Activated CD8-positive, alpha-beta memory T cell treated with anti-CD3 and anti-CD28 coated beads, Interleukin-2, amount 50 U/mL, for 48 hours (primary cell): ENCODE measurements at regions not wholly inside any gene's neighbourhood (a gene's known extent, or its start where the extent isn't known, plus 50 kb on each side); places are given as distances from the start of the nearest gene placed in this dataset.
"Not testable (repeated sequence)": the region's sequence is repeated elsewhere in the genome, so short reads cannot be mapped to it uniquely, and the experiment has no call there.

ENCODE experiments used
- DNase-seq: peaks from one replicate; pipeline ENCODE4 v3.0.0-alpha.2; 2020

GRCh38 chr2:122022531-122022930 lies 267.1 kb downstream of the TSN start:
- DNase-seq, result no peak

GRCh38 chr2:122023059-122023864 lies 267.8 kb downstream of the TSN start:
- no peak for DNase-seq

DNA sequence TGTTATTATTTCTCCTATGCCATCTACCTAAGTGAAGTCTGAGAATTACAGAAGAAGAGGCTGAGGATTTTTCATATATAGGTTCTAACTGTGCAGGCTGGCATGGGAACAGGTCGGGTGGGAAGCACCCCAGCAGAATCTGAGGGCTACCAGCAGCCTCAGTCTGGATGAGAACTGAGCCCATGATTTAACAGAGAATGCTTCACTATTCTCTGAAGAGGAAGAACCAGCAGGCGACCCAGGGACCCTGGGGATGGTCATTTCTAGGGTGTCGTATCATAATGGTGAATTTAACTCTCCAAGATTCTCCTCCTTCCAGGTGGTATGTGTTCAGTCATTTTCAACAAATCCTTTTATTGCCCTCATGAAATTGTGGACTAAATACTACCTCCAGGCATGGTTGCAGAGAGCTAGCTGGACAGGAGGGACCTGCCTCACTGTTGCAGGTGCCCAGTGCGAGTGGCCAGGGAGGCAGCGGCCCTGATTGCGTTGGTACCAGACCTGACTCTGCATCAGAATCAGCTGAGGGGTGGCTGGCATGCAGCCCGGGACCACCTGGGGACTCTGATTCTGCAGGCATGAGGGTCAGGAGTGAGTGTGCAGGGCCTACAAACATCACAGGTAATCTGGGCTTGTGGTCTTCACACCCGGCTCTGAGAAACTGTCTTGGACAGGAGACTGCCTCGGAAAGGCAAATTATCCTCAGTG lies 272.2 kb downstream of the TSN start:
- no peak for DNase-seq

DNA sequence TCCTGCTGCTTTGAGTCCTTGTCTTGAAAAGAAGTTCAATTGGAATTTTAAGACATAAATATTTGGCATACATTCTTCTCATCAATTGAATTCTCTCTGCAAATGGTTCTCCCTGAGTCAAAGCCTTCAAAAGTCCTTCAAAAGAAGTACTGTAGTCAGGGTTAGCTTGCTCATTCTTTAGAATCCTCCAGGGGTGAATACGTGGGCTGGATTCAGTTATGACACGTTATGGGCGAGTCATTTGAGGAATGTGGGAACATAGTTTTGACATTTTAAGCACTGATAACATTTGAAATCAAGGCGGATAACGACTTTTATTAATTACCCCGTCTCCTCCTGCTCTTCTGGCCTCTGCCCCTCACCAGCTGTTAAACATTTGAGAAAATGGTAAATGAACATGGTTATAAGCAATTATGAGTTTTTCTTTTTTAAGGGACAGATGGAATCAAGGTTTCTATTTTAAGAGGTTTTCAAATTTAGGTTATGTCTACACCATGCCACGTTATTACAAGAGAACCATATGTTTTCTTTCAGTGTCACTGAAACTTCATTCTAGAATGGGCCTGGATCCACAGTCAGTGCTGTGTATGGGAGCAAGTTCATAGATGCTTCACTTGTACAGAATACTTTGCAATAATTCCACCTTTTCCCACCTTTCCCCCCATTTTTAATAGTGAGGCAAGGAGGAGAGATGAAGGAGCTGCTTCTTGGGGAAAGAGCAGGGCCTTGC lies 273.1 kb downstream of the TSN start:
- DNase-seq, result no peak

DNA sequence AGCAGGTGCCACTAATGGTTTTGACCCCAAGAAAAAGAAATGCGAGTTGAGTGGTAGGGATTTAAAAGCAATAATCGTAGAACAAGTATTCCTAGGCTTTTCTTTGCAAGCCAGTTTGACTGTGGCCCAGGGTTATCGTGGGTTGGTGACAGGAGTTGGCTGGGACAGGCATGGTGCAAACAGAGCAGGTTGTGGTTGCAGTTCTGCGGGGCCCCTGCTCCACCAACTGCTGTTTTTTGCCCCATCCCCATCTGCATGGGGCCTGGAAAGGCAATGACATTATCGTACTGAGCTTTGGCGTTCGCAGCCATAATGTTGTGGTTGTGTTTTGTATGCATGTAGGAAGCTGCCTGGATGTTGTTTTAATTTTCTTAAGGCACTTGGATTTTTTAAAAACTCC lies 274.0 kb downstream of the TSN start:
- DNase-seq, result no peak

DNA sequence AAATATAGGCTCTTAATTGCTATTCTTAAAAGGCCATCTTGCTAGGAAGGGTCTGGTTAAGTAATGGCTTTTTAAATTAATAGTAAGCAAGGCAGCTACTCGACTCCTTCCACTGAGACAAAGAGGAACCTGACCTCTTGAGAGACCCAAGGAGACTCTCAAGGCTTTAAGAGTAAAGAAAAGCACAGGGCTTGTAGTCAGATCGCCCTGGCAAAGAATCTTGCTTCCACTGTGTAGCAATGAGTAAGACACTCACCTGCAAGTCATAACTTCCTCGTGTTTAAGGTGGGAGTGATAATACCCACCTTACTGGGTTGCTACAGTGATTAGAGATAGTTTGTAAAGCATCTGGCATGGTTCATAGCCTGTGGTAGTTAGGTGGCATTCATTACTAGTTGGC lies 274.5 kb downstream of the TSN start:
- no peak for DNase-seq

DNA sequence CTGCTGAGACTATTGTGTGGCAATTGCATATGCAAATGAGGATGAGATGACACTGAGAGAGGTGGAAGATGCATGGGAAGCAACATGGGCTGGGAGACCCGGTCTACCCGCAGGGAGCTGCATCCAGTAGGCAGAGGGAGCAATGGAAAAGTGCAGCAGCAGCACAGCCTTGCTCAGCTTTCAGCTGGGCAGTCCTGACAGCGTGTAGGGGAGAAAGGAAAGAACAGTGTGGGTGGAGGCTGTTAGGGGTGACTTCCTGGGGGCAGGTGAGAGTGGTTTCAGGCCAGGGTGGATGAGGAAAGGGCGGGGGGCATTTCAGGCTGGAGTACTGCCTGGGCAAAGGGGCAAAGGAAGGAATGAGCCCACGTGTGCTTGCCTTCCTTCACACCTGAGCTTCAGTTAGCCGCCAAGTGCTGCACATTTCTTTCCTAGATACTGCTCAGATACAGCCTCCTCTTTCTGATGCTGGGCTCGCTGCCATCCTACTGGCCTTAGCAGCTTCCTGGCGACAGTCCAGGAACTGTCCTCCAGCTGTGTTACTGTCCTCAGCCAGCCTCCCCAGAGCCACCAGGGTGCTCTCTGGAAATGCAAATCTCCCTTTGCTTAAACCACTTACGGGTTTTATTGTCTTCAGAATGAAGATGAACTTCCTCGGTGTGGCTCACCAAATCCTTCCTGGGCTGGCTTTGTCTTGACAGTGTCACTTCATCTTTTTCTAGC lies 276.3 kb downstream of the TSN start:
- DNase-seq, result no peak

DNA sequence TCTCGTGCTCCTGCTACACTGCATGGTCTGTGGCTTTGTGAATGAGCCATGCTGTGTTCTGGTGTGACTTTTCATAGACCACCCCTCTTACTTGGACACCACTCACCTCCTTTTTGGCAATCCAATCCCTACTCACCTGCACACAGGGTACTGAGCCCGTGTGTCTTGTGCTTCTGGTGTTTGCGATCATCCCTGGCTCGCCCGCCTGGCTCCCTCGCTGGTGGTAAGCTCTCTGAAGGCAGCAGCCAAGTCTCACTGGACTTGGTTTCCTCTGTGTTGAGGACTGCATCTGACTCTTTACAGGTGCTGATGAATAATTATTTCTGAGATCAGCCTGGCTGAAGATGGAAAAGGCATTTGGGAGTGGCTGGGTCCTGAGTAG lies 276.8 kb downstream of the TSN start:
- no peak for DNase-seq

DNA sequence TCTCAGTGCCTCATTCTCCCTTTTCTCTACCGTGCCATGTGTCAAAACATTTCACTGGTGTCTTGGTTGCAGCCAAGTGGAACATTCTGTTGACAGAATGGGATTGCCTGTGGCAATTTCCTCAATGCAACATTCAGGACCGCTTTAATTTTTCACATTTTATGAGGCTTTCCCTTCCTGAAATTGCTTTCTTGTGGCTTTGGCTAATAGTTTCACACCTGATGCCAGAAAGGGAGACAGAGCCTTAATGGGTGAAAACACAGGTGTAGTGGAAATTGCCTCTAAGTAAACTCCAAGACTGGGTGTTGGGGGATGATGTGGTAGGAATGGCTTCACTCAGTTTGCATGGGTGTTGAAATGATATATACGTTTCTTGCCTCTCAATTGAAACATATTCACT lies 278.3 kb downstream of the TSN start:
- no peak for DNase-seq

DNA sequence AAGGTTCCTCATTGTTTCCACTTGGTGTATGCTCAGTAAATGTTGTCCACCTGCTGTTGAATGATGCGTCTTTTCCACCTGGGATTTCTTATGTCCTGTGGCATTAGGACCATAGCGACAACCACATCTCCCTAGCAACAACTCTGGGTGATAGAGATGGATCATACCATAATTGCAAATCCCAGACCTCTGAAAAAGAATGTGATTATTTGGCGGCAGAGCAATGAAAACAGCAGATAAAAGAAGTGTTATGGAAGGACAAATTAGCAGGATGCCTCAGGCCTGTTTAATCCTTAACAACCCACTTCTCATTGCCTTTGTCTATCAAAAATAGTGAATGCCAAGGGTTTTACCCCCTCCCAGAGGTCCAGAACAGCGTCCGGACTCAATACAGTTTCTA lies 278.9 kb downstream of the TSN start:
- DNase-seq, result no peak

DNA sequence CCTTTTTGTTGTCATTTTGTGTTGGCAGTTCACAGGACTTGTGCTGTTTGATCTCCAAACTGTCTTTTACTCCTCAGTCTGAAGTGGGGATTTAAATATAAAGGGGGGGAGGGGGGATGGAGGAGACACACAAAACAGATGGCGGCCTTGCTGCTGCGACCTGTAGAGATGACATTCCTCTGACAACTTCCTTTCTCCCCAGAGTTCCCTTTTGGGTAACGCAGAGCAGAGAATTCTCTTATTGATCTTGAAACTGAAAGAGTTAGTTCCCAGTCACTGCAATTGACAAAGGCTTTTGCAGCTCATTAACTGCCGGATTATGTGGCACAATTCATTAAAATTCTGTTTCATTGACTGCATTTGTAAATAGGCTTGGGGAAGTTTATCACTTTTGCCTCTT lies 279.3 kb downstream of the TSN start:
- DNase-seq, result no peak

- DNase-seq, result not testable (repeated sequence)
Observed at GRCh38 chr2:122038816-122039215, 283.4 kb downstream of the TSN start.

- no peak for DNase-seq
Observed at GRCh38 chr2:122041455-122041854, 286.0 kb downstream of the TSN start.

- DNase-seq, result not testable (repeated sequence)
Observed at GRCh38 chr2:122051659-122052058, 296.2 kb downstream of the TSN start.

- DNase-seq, result no peak
Observed at GRCh38 chr2:122055521-122055931, 300.1 kb downstream of the TSN start.

DNA sequence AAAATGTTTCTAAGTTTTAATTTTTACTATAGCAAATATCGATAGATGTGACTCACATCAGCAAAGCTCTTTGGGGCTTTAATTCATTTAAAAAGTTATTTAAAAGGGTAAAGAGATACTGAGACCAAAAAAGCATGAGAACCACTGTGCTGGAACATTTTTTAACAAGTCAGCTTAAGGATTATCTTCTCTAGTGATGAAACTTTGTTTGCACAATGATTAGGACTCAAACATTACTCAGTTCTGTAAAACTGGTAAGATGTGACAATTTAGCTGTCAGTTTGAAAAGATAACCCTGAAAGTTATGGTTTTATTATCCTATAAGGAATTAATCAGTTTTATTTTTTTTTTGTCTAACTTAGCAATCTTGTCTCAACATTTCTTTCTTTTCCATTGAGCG lies 301.4 kb downstream of the TSN start:
- no peak for DNase-seq

- DNase-seq, result no peak
Observed at GRCh38 chr2:122061206-122061605, 305.8 kb downstream of the TSN start.

- no peak for DNase-seq
Observed at GRCh38 chr2:122061831-122062230, 306.4 kb downstream of the TSN start.

DNA sequence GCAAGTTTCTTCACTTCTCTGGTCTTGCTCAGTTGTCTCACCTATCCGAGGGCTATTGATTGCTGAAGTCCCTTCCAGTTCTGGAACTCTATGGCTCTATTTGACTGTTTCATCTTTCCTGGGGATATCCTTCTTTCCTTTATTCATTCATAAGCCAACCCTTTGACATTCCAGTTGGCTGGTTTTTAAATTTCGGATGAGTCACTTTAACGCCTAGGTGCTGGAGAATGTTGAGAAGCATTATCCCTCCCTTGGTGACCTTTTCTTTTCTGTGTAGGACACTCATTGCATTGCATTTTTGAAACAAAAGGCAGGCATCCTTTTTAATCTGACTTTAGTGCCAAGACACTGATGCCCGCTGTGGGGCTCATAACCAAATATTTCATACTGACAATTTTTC lies 307.1 kb downstream of the TSN start:
- DNase-seq, result no peak

DNA sequence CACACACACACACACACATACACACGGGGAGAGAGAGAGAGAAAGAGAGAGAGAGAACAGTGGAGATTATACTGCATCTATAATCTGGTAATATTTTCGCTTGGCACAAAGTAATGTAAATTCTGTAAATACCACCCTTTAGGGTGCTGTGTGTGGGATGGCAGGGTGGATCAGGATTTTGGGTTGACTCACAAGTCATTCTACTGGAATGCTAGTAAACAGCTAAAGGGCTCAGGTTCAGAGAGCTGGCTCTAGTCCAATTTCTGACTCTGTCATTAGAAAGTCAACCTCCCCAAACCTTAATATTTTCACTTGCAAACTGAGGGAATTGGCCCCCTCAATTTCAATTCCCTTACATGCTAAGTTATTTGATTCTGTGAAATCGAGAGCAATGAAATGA lies 308.3 kb downstream of the TSN start:
- no peak for DNase-seq

DNA sequence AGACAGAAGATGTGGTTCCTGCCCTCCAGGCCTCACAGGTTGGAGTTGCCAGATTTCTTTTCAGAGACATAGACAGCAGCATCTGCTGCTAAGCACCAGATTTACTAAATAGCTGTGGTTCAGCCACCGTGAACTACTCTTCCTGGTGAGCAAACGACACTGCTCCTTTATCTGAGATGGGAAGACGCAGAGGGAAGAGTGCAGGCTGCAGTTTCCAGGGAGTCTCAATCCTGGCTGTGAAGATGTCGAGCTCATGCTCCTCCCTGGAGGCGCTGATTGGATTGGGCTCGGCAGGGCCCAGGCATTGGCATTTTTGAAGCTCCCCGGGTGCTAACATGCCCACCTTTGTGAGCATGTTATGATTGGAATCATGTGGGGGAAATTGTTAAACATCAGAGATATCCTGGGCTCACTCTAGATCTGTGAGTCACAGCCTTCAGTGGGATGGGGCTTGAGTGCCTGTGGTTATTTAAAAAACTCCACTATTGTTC lies 314.8 kb downstream of the TSN start:
- no peak for DNase-seq

- no peak for DNase-seq
Observed at GRCh38 chr2:122072666-122073065, 317.2 kb downstream of the TSN start.

GRCh38 chr2:122074201-122074600 lies 318.8 kb downstream of the TSN start:
- DNase-seq, result no peak
